Prostate gland (tissue), 2 donors: ENCODE measurements at regions not wholly inside any gene's neighbourhood (a gene's known extent, or its start where the extent isn't known, plus 50 kb on each side); places are given as distances from the start of the nearest gene placed in this dataset.

Experiments
- POLR2AphosphoS5 ChIP-seq: sonication (generic); formaldehyde crosslinking; IDR thresholded peaks from one replicate; pipeline ENCODE4 v1.6.1; 2017; ENCODE audit warnings: antibody characterized with exemption
- TF ChIP-seq, protein P1 (sequence below), 4 experiments: fragments of 200-600 bp in 2 of 4; fragments of 450-650 bp in 2 of 4; sonication (generic) in 2 of 4; IDR thresholded peaks; 1 replicate in 3 of 4; 2 replicates in 1 of 4; pipeline ENCODE4 v1.5.1; 2016 to 2019; ENCODE audit warnings: antibody characterized with exemption in 4 of 4, mild to moderate bottlenecking in 2 of 4, moderate library complexity in 2 of 4

DNA sequence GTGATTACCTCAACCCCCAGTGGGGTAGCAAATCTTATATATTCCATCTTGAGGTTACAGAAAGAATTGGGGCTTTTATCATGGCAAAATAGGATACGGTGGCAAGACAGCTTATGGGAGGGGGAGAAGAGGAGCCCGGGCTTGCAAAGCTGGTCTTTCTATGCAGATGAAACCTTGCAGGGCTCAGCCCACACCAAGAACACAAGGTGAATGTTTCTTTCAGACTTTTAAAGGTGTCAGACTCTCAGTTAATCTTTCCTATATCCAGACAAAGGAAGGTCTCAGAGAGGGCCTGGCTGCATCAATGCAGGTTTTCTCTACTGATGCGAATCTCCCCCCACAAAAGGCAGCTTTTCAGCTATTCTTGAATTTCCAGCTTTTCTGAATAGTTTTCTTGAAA is 59.9 kb upstream of the WDR17 start:
- TF ChIP-seq, protein P1, sequence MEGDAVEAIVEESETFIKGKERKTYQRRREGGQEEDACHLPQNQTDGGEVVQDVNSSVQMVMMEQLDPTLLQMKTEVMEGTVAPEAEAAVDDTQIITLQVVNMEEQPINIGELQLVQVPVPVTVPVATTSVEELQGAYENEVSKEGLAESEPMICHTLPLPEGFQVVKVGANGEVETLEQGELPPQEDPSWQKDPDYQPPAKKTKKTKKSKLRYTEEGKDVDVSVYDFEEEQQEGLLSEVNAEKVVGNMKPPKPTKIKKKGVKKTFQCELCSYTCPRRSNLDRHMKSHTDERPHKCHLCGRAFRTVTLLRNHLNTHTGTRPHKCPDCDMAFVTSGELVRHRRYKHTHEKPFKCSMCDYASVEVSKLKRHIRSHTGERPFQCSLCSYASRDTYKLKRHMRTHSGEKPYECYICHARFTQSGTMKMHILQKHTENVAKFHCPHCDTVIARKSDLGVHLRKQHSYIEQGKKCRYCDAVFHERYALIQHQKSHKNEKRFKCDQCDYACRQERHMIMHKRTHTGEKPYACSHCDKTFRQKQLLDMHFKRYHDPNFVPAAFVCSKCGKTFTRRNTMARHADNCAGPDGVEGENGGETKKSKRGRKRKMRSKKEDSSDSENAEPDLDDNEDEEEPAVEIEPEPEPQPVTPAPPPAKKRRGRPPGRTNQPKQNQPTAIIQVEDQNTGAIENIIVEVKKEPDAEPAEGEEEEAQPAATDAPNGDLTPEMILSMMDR (IDR thresholded peaks at IDR 0.05): no peak
- no peak for TF ChIP-seq POLR2AphosphoS5
